DND-41 (cell line): ENCODE measurements at regions not wholly inside any gene's neighbourhood (a gene's known extent, or its start where the extent isn't known, plus 50 kb on each side); places are given as distances from the start of the nearest gene placed in this dataset.

Experiments used
- EZH2 ChIP-seq: IDR thresholded peaks from 3 replicates; pipeline ENCODE4 v1.6.1; 2012; ENCODE audit warnings: borderline replicate concordance, low read depth, mild to moderate bottlenecking, moderate library complexity, low read length, inconsistent platforms; ENCODE audit not compliant: severe bottlenecking
- TF ChIP-seq, protein P1 (sequence below): IDR thresholded peaks from 2 replicates; pipeline ENCODE4 v1.5.1; 2012; ENCODE audit warnings: borderline replicate concordance, low read length, moderate library complexity, mild to moderate bottlenecking; ENCODE audit not compliant: poor library complexity, severe bottlenecking; ENCODE audit errors: extremely low read depth

GRCh38 chr9:129506041-129506440 lies 114.9 kb downstream of the C9orf50 start:
- TF ChIP-seq, protein P1, sequence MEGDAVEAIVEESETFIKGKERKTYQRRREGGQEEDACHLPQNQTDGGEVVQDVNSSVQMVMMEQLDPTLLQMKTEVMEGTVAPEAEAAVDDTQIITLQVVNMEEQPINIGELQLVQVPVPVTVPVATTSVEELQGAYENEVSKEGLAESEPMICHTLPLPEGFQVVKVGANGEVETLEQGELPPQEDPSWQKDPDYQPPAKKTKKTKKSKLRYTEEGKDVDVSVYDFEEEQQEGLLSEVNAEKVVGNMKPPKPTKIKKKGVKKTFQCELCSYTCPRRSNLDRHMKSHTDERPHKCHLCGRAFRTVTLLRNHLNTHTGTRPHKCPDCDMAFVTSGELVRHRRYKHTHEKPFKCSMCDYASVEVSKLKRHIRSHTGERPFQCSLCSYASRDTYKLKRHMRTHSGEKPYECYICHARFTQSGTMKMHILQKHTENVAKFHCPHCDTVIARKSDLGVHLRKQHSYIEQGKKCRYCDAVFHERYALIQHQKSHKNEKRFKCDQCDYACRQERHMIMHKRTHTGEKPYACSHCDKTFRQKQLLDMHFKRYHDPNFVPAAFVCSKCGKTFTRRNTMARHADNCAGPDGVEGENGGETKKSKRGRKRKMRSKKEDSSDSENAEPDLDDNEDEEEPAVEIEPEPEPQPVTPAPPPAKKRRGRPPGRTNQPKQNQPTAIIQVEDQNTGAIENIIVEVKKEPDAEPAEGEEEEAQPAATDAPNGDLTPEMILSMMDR, result no peak
- no peak for TF ChIP-seq EZH2
